ENCODE measurements at regions not wholly inside any gene's neighbourhood (a gene's known extent, or its start where the extent isn't known, plus 50 kb on each side); places are given as distances from the start of the nearest gene placed in this dataset.
"Not testable (repeated sequence)": the region's sequence is repeated elsewhere in the genome, so short reads cannot be mapped to it uniquely, and the experiment has no call there.

- WGBS, 2 donors: 72 to 95% methylated on average over 3 of the region's 3 CpGs
- no peak overlapping the region for H3K27ac ChIP-seq
- no peak overlapping the region for H3K4me3 ChIP-seq
- TF ChIP-seq POLR2AphosphoS5 (IDR thresholded peaks at IDR 0.05) (no peak), POLR2A (IDR thresholded peaks at IDR 0.05) (no peak), EP300 (IDR thresholded peaks at IDR 0.05) (no peak), CTCF (IDR thresholded peaks at IDR 0.05) (no peak)
- ATAC-seq (ENCODE audit: low FRiP score in 2 of 2) (no peak), DNase-seq (no peak)
- H3K4me1 ChIP-seq: no peaks in the 10 kb centered on the region
- no peaks in the 10 kb centered on the region for H3K27me3 ChIP-seq
- H3K36me3 ChIP-seq: no peaks in the 10 kb centered on the region
- H3K9me3 ChIP-seq: peaks cover 0 to 15% (median 11%) of the 10 kb centered on the region in 4 donors
Measured at GRCh38 chr1:199495432-199495831, 532.1 kb upstream of the NR5A2 start.

- H3K4me3 ChIP-seq; H3K4me1 ChIP-seq; H3K36me3 ChIP-seq; H3K27ac ChIP-seq; ATAC-seq (ENCODE audit: low FRiP score in 2 of 2); DNase-seq; H3K27me3 ChIP-seq: not testable (repeated sequence)
- peaks cover 0 to 15% (median 10%) of the 10 kb centered on the region in 4 donors for H3K9me3 ChIP-seq
- 90 to 94% methylated on average over 1 of the region's 1 CpG for WGBS, 2 donors
Measured at GRCh38 chr1:199498802-199499201, 528.7 kb upstream of the NR5A2 start.

- Histone ChIP-seq H3K27me3 (no peaks in the 10 kb centered on the region), H3K4me3 (no peak overlapping the region), H3K9me3 (no peaks in the 10 kb centered on the region), H3K36me3 (no peaks in the 10 kb centered on the region), H3K27ac (no peak overlapping the region), H3K4me1 (no peaks in the 10 kb centered on the region)
- ATAC-seq (ENCODE audit: low FRiP score in 2 of 2) (no peak), DNase-seq (no peak)
- 60 to 64% methylated on average over 3 of the region's 3 CpGs for WGBS, 2 donors
- TF ChIP-seq POLR2AphosphoS5 (IDR thresholded peaks at IDR 0.05): no peak
- TF ChIP-seq CTCF (IDR thresholded peaks at IDR 0.05): no peak
Measured at GRCh38 chr1:199508072-199508471, 519.4 kb upstream of the NR5A2 start.

- Histone ChIP-seq H3K36me3 (no peaks in the 10 kb centered on the region), H3K4me3 (no peak overlapping the region), H3K4me1 (no peaks in the 10 kb centered on the region), H3K9me3 (no peaks in the 10 kb centered on the region), H3K27ac (no peak overlapping the region), H3K27me3 (no peaks in the 10 kb centered on the region)
- no peak for TF ChIP-seq CTCF (IDR thresholded peaks at IDR 0.05)
- ATAC-seq (ENCODE audit: low FRiP score in 2 of 2) (no peak), DNase-seq (no peak)
- WGBS, 2 donors: 85 to 88% methylated on average over 2 of the region's 2 CpGs
Measured at GRCh38 chr1:199508653-199509052, 518.9 kb upstream of the NR5A2 start.

DNA sequence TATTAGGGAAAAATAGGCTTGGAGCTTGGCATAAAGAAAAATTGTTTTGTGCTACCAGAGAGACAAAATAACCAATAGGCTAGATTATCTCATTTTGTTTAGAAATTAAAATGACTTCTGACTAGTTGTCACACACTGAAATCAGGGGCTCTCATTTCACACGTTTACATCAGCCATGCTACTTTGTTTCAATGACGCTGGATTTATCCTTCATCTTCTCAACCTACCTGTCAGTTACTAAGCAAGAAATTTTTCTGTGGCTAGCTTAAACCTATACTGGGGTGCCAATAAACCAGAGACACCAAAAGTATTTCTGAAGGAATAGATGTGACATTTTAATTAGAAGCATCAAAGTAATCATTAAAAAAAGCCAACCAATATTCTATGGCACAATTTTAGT, 518.1 kb upstream of the NR5A2 start:
- DNase-seq (no peak), ATAC-seq (ENCODE audit: low FRiP score in 2 of 2) (no peak)
- H3K27ac ChIP-seq: no peak overlapping the region
- no peaks in the 10 kb centered on the region for H3K27me3 ChIP-seq
- no peak for TF ChIP-seq CTCF (IDR thresholded peaks at IDR 0.05)
- TF ChIP-seq EP300 (IDR thresholded peaks at IDR 0.05): no peak
- no peak for TF ChIP-seq POLR2A (IDR thresholded peaks at IDR 0.05)
- no peak for TF ChIP-seq POLR2AphosphoS5 (IDR thresholded peaks at IDR 0.05)
- no peak overlapping the region for H3K4me3 ChIP-seq
- no peaks in the 10 kb centered on the region for H3K9me3 ChIP-seq
- 90 to 96% methylated on average over 2 of the region's 2 CpGs for WGBS, 2 donors
- H3K4me1 ChIP-seq: no peaks in the 10 kb centered on the region
- H3K36me3 ChIP-seq: no peaks in the 10 kb centered on the region

DNA sequence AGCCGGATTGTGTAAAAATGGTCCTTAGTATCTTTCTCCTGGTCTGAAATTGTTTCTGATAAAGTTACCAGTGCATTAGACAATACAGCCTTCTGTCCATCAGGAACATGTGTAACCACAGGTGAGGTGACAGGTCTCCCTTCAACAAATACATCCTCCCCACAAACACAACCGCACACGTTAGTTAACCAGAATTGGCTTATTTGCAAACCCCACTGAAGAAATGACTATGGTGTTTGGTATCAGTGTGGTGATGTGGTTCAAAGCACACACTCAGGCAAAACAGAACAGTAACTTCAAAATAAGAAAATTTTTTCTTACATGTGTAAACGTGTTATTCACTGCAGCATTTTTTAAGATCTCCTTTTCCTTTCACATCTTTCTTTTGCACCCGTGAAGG, 517.2 kb upstream of the NR5A2 start:
- ATAC-seq (ENCODE audit: low FRiP score in 2 of 2) (no peak), DNase-seq (no peak)
- Histone ChIP-seq H3K4me1 (no peaks in the 10 kb centered on the region), H3K36me3 (no peaks in the 10 kb centered on the region), H3K4me3 (no peak overlapping the region), H3K27me3 (no peaks in the 10 kb centered on the region), H3K9me3 (no peaks in the 10 kb centered on the region), H3K27ac (no peak overlapping the region)
- TF ChIP-seq CTCF (IDR thresholded peaks at IDR 0.05): no peak
- no peak for TF ChIP-seq POLR2AphosphoS5 (IDR thresholded peaks at IDR 0.05)
- no peak for TF ChIP-seq POLR2A (IDR thresholded peaks at IDR 0.05)
- no peak for TF ChIP-seq EP300 (IDR thresholded peaks at IDR 0.05)
- whole genome bisulfite sequencing, 2 donors: 64 to 93% methylated on average over 5 of the region's 5 CpGs

All from upper lobe of left lung (tissue), 6 donors.